Kidney epithelial cell (primary cell): ENCODE measurements at regions not wholly inside any gene's neighbourhood (a gene's known extent, or its start where the extent isn't known, plus 50 kb on each side); places are given as distances from the start of the nearest gene placed in this dataset.

Experiments
- DNase-seq: peaks from one replicate; pipeline ENCODE4 v3.0.0-alpha.2; 2010; ENCODE audit warnings: low read depth
- H3K27me3 ChIP-seq: 2 replicates; pipeline ENCODE4 v1.6.0; 2011; ENCODE audit warnings: low read length; ENCODE audit not compliant: control insufficient read depth, insufficient read depth
- H3K36me3 ChIP-seq: 2 replicates; pipeline ENCODE4 v1.5.1; 2011; ENCODE audit warnings: low read length; ENCODE audit not compliant: control insufficient read depth, insufficient read depth
- H3K4me3 ChIP-seq: 2 replicates; pipeline ENCODE4 v1.5.1; 2011; ENCODE audit warnings: low read depth, mild to moderate bottlenecking, control low read depth, low read length
- TF ChIP-seq, protein P1 (sequence below): IDR thresholded peaks from 2 replicates; pipeline ENCODE4 v1.5.1; 2011; ENCODE audit warnings: mild to moderate bottlenecking, moderate library complexity, low read length, control low read depth, inconsistent platforms; ENCODE audit not compliant: insufficient read depth, poor library complexity, severe bottlenecking

DNA sequence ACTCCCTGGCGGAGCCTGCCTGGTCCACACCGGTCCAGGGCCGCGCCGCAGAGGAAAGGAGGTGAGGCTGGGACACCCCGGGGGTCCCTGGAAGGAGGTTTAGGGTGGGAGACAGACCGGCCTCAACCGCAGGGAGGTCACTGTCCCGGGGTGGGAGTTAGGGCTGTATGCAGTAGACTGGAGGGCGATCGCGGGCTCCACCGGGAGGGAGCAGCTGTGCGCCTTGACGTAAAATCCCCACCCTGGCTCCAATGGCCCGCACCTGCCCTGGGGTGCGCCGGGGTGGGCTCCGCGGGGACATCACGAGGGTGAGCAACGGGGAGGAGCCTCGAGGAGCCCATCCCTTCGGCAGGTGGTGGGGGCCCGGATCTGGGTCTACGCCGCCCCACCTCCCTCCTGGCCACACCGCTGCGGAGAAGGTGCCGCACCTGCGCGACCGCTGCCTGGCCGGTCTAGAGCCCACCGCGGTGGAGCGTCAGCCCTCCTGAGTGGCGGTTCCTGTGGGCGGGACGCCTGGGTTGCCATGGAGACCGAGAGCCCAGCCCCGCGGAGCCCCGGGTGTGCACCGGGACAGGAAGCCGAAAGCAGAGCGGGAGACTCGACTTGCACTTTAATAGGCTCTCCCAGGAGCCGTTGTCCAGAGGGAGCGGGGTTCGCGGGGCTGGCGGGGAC is 105.1 kb downstream of the ADRA2C start:
- H3K27me3 ChIP-seq, result peaks cover 35% of the 10 kb centered on the region
- TF ChIP-seq, protein P1, sequence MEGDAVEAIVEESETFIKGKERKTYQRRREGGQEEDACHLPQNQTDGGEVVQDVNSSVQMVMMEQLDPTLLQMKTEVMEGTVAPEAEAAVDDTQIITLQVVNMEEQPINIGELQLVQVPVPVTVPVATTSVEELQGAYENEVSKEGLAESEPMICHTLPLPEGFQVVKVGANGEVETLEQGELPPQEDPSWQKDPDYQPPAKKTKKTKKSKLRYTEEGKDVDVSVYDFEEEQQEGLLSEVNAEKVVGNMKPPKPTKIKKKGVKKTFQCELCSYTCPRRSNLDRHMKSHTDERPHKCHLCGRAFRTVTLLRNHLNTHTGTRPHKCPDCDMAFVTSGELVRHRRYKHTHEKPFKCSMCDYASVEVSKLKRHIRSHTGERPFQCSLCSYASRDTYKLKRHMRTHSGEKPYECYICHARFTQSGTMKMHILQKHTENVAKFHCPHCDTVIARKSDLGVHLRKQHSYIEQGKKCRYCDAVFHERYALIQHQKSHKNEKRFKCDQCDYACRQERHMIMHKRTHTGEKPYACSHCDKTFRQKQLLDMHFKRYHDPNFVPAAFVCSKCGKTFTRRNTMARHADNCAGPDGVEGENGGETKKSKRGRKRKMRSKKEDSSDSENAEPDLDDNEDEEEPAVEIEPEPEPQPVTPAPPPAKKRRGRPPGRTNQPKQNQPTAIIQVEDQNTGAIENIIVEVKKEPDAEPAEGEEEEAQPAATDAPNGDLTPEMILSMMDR, result no peak
- DNase-seq, result no peak
- H3K4me3 ChIP-seq, result no peak overlapping the region
- no peaks in the 10 kb centered on the region for H3K36me3 ChIP-seq

DNA sequence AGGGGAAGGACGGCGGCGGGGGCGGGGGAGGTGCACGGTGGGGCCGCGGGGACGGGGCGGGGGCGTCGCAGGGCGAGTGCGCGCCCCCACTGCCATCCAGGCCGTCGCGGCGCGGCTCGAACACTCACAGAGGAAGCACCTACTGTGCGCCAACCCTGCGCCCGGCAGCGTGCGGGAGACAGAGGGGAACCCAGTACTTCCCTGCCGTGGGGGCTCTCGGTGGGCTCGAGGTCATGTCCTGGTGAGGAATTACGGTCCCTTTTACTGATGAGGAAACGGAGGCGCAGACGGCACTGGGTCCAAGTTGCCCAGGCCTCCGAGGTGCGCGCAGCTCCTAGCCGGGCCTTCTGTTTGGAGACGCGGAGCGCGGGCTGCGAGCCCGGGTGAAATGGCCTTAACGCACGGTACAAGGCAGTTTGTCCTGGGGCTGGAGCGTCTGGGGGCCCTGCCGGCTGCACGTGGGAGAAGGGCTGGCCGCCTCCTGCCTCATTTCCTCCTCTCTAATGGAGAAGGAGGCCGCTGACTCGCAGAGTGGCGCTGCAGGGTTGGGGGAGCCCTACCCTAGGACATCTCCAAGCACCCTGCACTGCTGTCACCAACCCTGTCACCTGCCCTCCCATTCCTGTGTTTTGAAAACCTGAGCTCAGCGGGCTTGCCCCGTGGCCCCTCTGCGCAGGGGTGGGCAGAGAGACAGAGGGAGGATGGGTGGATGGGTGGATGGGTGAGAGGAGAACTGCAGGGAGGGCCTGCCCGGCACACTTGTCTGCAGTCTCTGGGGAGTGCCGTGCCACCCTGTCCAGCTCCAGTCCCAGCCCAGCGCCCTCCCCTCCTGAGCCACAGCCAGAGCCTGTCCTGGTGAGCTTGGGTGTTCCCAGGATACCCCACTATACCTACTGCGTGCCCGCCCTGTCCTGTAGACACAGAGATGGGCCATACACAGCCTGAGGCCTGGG is 106.0 kb downstream of the ADRA2C start:
- Histone ChIP-seq H3K27me3 (peaks cover 35% of the 10 kb centered on the region), H3K36me3 (no peaks in the 10 kb centered on the region), H3K4me3 (no peak overlapping the region)
- TF ChIP-seq, protein P1, result no peak
- no peak for DNase-seq

DNA sequence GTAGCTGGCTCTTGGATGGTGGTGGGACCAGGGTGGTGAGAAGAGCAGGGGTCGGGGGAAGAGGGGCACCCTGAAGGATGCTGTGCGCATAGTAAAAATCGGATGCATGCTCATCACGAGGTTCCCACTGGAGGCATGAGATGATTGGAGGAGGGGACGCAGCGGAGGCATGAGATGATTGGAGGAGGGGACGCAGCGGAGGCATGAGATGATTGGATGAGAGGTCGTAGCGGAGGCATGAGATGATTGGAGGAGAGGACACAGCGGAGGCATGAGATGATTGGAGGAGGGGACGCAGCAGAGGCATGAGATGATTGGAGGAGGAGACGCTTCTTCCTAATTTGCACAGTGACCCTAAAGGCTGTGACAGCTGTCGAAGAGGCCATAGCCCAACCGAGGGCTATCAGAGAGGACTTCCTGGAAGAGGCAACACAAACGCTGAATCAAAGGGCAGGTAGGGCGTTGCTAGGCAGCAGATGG is 106.7 kb downstream of the ADRA2C start:
- Histone ChIP-seq H3K36me3 (no peaks in the 10 kb centered on the region), H3K27me3 (peaks cover 35% of the 10 kb centered on the region), H3K4me3 (no peak overlapping the region)
- DNase-seq, result no peak
- TF ChIP-seq, protein P1, result no peak

DNA sequence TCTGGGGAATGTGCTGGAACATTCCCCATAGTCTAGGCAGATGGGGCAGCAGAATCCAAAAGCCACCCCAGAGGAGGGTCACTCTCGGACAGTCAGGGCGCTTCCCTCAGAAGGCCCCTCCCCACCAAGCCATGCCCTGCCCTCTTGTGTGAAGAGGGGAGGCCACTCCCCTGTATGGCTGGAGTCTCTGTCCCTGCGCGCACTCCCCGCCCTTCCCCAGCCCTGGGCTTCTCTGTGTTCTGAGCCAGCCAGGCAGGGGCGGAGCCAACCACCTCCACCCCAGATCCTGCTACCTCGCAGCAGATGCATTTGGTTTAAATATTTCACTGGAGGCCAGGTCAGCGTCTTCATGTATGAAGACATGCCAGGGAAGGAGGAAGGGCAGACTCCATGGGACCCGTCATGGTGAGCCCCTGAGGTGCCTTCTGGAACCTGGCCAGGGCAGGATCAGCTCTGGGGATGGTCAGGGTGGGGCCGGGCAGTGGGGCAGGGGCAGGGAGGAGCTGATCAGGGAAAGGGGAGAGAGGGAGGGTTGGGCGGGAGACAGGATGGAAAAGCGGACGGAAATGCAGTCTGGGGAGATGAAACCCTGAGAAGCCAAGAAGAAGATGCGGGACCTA is 107.3 kb downstream of the ADRA2C start:
- H3K27me3 ChIP-seq, result peaks cover 38% of the 10 kb centered on the region
- no peak overlapping the region for H3K4me3 ChIP-seq
- H3K36me3 ChIP-seq, result no peaks in the 10 kb centered on the region
- DNase-seq, result no peak
- TF ChIP-seq, protein P1, result no peak

DNA sequence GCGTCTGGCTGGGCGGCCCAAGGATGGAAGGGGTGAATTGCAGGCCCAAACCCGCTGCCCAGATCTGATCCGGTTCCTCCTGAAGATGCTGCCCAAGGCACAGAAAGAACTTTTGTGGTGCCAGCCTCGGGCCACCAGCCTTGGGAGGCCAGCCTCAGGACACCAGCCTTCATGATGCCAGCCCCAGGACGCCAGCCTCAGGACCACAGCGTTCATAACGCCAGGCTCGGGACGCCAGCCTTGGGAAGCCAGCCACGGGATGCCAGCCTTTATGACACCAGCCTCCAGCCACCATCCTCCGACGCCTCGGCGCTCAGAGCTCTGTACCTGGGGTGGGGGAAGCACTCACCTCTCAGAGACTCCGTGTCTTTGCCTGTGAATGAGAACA is 107.8 kb downstream of the ADRA2C start:
- no peak for DNase-seq
- TF ChIP-seq, protein P1, result no peak
- no peak overlapping the region for H3K4me3 ChIP-seq
- H3K36me3 ChIP-seq, result no peaks in the 10 kb centered on the region
- peaks cover 43% of the 10 kb centered on the region for H3K27me3 ChIP-seq
